HG03342 (cell line): ENCODE measurements at regions not wholly inside any gene's neighbourhood (a gene's known extent, or its start where the extent isn't known, plus 50 kb on each side); places are given as distances from the start of the nearest gene placed in this dataset.
"Not testable (repeated sequence)": the region's sequence is repeated elsewhere in the genome, so short reads cannot be mapped to it uniquely, and the experiment has no call there.

Experiments
- ATAC-seq: cut with Tn5 transposase; IDR thresholded peaks from one replicate; pipeline ENCODE4 v1.9.1; 2021; ENCODE audit warnings: mild to moderate bottlenecking, moderate library complexity; ENCODE audit not compliant: unreplicated experiment

GRCh38 chr10:94124147-94124546 lies 130.4 kb downstream of the PLCE1 start:
- not testable (repeated sequence) for ATAC-seq

- ATAC-seq, result not testable (repeated sequence)
These were observed 131.5 kb downstream of the PLCE1 start for GRCh38 chr10:94125268-94125667.

- ATAC-seq, result no peak
These were observed 132.1 kb downstream of the PLCE1 start for GRCh38 chr10:94125856-94126255.

GRCh38 chr10:94129393-94130130 lies 135.8 kb downstream of the PLCE1 start:
- no peak for ATAC-seq

GRCh38 chr10:94131885-94132284 lies 138.2 kb downstream of the PLCE1 start:
- no peak for ATAC-seq

- ATAC-seq, result no peak
These were observed 139.5 kb downstream of the PLCE1 start for GRCh38 chr10:94133239-94133638.

- no peak for ATAC-seq
These were observed 144.0 kb downstream of the PLCE1 start for GRCh38 chr10:94137747-94138146.

GRCh38 chr10:94138391-94138790 lies 144.7 kb downstream of the PLCE1 start:
- ATAC-seq, result no peak

- no peak for ATAC-seq
These were observed 149.5 kb downstream of the PLCE1 start for GRCh38 chr10:94143261-94143660.

GRCh38 chr10:94146313-94146712 lies 152.6 kb downstream of the PLCE1 start:
- no peak for ATAC-seq

GRCh38 chr10:94146746-94147145 lies 153.0 kb downstream of the PLCE1 start:
- ATAC-seq, result no peak

GRCh38 chr10:94149702-94150101 lies 156.0 kb downstream of the PLCE1 start:
- no peak for ATAC-seq

GRCh38 chr10:94150541-94151184 lies 156.9 kb downstream of the PLCE1 start:
- no peak for ATAC-seq

GRCh38 chr10:94155722-94156271 lies 162.1 kb downstream of the PLCE1 start:
- no peak for ATAC-seq

GRCh38 chr10:94156453-94156852 lies 162.7 kb downstream of the PLCE1 start:
- no peak for ATAC-seq

- ATAC-seq, result not testable (repeated sequence)
These were observed 171.5 kb downstream of the PLCE1 start for GRCh38 chr10:94165158-94165611.

GRCh38 chr10:94172332-94172731 lies 178.6 kb downstream of the PLCE1 start:
- no peak for ATAC-seq

GRCh38 chr10:94173594-94173993 lies 179.9 kb downstream of the PLCE1 start:
- ATAC-seq, result no peak

- no peak for ATAC-seq
These were observed 181.1 kb downstream of the PLCE1 start for GRCh38 chr10:94174838-94175237.

- no peak for ATAC-seq
These were observed 184.1 kb downstream of the NOC3L start for GRCh38 chr10:94178475-94179253.

GRCh38 chr10:94180576-94180975 lies 182.2 kb downstream of the NOC3L start:
- ATAC-seq, result no peak
